HepG2 (cell line): ENCODE measurements at regions not wholly inside any gene's neighbourhood (a gene's known extent, or its start where the extent isn't known, plus 50 kb on each side); places are given as distances from the start of the nearest gene placed in this dataset.
A peak's percentile ranks its signal among the peaks of the same experiment; 100 is the strongest.

Experiments used
- ATAC-seq: fragments of 200-7000 bp; cut with Tn5 transposase; 3 replicates; pipeline ENCODE4 v1.9.1; 2020; ENCODE audit warnings: mild to moderate bottlenecking, moderate library complexity
- BruUV-seq: library from RNA; stranded (reverse); fragments of 400-500 nt; replicated peaks from 2 replicates; lab custom pipeline; 2021; lab: Mats Ljungman, UMichigan
- CTCF ChIA-PET: fragments of 300-600 bp; formaldehyde crosslinking; extraction: SDS; loops from one replicate; lab custom pipeline; 2021; ENCODE audit warnings: low total read pairs, inconsistent platforms, low intra/inter-chr PET ratio; lab: Yijun Ruan, JAX
- POLR2A ChIA-PET: fragments of 350-600 bp; sonication (Branson Sonifier 250); formaldehyde crosslinking; loops from one replicate; lab custom pipeline; 2020; ENCODE audit warnings: antibody characterized with exemption, inconsistent platforms; lab: Yijun Ruan, JAX
- DNase-seq: peaks from one replicate; pipeline ENCODE4 v3.0.0-alpha.2; 2015; ENCODE audit warnings: low spot score
- FAIRE-seq: peaks from 3 replicates; lab custom pipeline; 2011; peaks lifted over from hg19 to GRCh38; lab: Jason Lieb, UNC
- H2AFZ ChIP-seq: one replicate; pipeline ENCODE4 v1.6.1; 2011; ENCODE audit warnings: low read length, inconsistent platforms
- H3K27ac ChIP-seq: fragments of 300-600 bp; 3 replicates; pipeline ENCODE4 v1.8.0; 2011; ENCODE audit warnings: mixed run types, mild to moderate bottlenecking, mixed read lengths, low read length, inconsistent platforms; ENCODE audit not compliant: insufficient read depth; ENCODE audit errors: extremely low read length
- H3K27me3 ChIP-seq, 2 experiments: fragments of 200-600 bp in 1 of 2; 2 replicates in 1 of 2; 3 replicates in 1 of 2; pipeline versions ENCODE4 v1.6.0 to v1.8.0; 2011; ENCODE audit warnings: low read length in 2 of 2, mild to moderate bottlenecking in 2 of 2, moderate library complexity in 2 of 2, inconsistent platforms in 1 of 2; ENCODE audit not compliant: insufficient read depth in 2 of 2, control insufficient read depth in 1 of 2
- H3K36me3 ChIP-seq, 2 experiments: fragments of 200-600 bp in 1 of 2; replicated peaks in 1 of 2; 2 replicates in 1 of 2; 3 replicates in 1 of 2; pipeline versions ENCODE4 v1.5.1 to v1.8.0; 2011; ENCODE audit warnings: low read length in 2 of 2, inconsistent platforms in 1 of 2; ENCODE audit not compliant: insufficient read depth in 2 of 2, control insufficient read depth in 1 of 2
- H3K4me1 ChIP-seq: 2 replicates; pipeline ENCODE4 v1.5.1; 2012; ENCODE audit warnings: low read length, inconsistent platforms; ENCODE audit not compliant: insufficient read depth
- H3K4me2 ChIP-seq: 2 replicates; pipeline ENCODE4 v1.6.0; 2011; ENCODE audit warnings: low read depth, low read length, inconsistent platforms
- H3K4me3 ChIP-seq, 3 experiments: fragments of 200-600 bp in 1 of 3; sonication (generic), shearing (Covaris generic) in 1 of 3; replicated peaks in 1 of 3; 2 replicates each; pipeline ENCODE4 v1.5.1; 2011 to 2016; ENCODE audit warnings: low read length in 3 of 3, inconsistent platforms in 2 of 3, low read depth in 2 of 3, mild to moderate bottlenecking in 2 of 3, control low read depth in 1 of 3, mixed read lengths in 1 of 3; ENCODE audit not compliant: insufficient read depth in 1 of 3
- H3K79me2 ChIP-seq: one replicate; pipeline ENCODE4 v1.6.1; 2011; ENCODE audit warnings: low read length, inconsistent platforms; ENCODE audit not compliant: insufficient read depth
- H3K9ac ChIP-seq: 2 replicates; pipeline ENCODE4 v1.6.0; 2011; ENCODE audit warnings: mild to moderate bottlenecking, low read depth, low read length, inconsistent platforms; ENCODE audit not compliant: insufficient read depth
- H3K9me3 ChIP-seq: 2 replicates; pipeline ENCODE4 v1.5.1; 2012; ENCODE audit warnings: mild to moderate bottlenecking, low read length
- H4K20me1 ChIP-seq: 2 replicates; pipeline ENCODE4 v1.6.0; 2011; ENCODE audit warnings: inconsistent platforms, mild to moderate bottlenecking, low read length, moderate library complexity; ENCODE audit not compliant: insufficient read depth
- CREB1 ChIP-seq, 2 experiments: fragments of 450-650 bp in 1 of 2; IDR thresholded peaks; 2 replicates each; pipeline ENCODE4 v1.6.1; 2016 to 2017; ENCODE audit warnings: control low read depth in 1 of 2, mild to moderate bottlenecking in 1 of 2, missing compliant biosample characterization in 1 of 2, missing genetic modification characterization in 1 of 2
- MAFK ChIP-seq, 2 experiments: IDR thresholded peaks in 1 of 2; conservative IDR thresholded peaks in 1 of 2; 2 replicates each; pipeline ENCODE4 v1.6.1; 2011; ENCODE audit warnings: improper control_type of control experiment in 2 of 2, low read length in 2 of 2
- TFE3 ChIP-seq: IDR thresholded peaks from 2 replicates; pipeline ENCODE4 v1.6.1; 2016
- WGBS: methylation state at CpG from one replicate; pipeline ENCODE4 v1.1.6; 2017; ENCODE audit warnings: low lambda C conversion rate; 5-methylcytosine and 5-hydroxymethylcytosine counted together
- in situ Hi-C: cut with HindIII; loops from 2 replicates; pipeline ENCODE4 v1.10.0; 2017; ENCODE audit warnings: low pct_unique_long_range_greater_than_20kb; ENCODE audit not compliant: extremely low pct_ligation_motif_present
- intact Hi-C: fragments of 100-400 bp; cut with micrococcal nuclease; formaldehyde crosslinking; loops from one replicate; pipeline ENCODE4 v1.10.0; 2022; ENCODE audit not compliant: unreplicated experiment

GRCh38 chr5:159781626-159782157 lies 134.6 kb upstream of the ADRA1B start:
- WGBS, result 1% methylated on average over 3 of the region's 3 CpGs
- CTCF ChIA-PET, result no interaction called here
- no TSS peak for BruUV-seq

GRCh38 chr5:159782197-159782994 lies 133.9 kb upstream of the ADRA1B start:
- intact Hi-C loops, result no loop called here
- DNase-seq (no peak), FAIRE-seq (no peak), ATAC-seq (no peak)
- in situ Hi-C loops, result no loop called here
- Histone ChIP-seq H4K20me1 (no peaks in the 10 kb centered on the region), H3K9ac (no peak overlapping the region), H3K4me3 (no peak overlapping the region), H3K27me3 (peaks cover 2 to 10% of the 10 kb centered on the region in 2 experiments; a peak in 4 of 5 replicates), H3K9me3 (no peaks in the 10 kb centered on the region), H3K4me2 (no peak overlapping the region), H3K79me2 (no peaks in the 10 kb centered on the region), H3K27ac (no peak overlapping the region), H3K4me1 (no peaks in the 10 kb centered on the region), H3K36me3 (no peaks in the 10 kb centered on the region), H2AFZ (no peak overlapping the region)
- BruUV-seq, result no TSS peak
- CTCF ChIA-PET, result no interaction called here
- 4% methylated on average over 9 of the region's 9 CpGs for WGBS
- TF ChIP-seq CREB1 (IDR thresholded peaks at IDR 0.05), result peak; percentile 36; the same call in 1 of the 2 replicates
- no peak for TF ChIP-seq CREB1 (CRISPR knock-in tag; IDR thresholded peaks at IDR 0.05)
- no peak for TF ChIP-seq TFE3 (CRISPR knock-in tag)
- POLR2A ChIA-PET, result no interaction called here

More at GRCh38 chr5:159781626-159782157, 134.6 kb upstream of the ADRA1B start:
- FAIRE-seq, result no peak
- in situ Hi-C loops (no loop called here), intact Hi-C loops (no loop called here)
- H3K27ac ChIP-seq, result no peak overlapping the region
- TF ChIP-seq MAFK (conservative IDR thresholded peaks at IDR 0.05 in 1 of 2, IDR thresholded peaks at IDR 0.05 in 1 of 2; ENCODE audit: low read length in 2 of 2), result no peak
- H4K20me1 ChIP-seq, result no peaks in the 10 kb centered on the region
- no peak for ATAC-seq
- H3K27me3 ChIP-seq, result peaks cover 2 to 6% of the 10 kb centered on the region in 2 experiments; a peak in 4 of 5 replicates
- H3K9ac ChIP-seq, result no peak overlapping the region
- POLR2A ChIA-PET, result no interaction called here
- no peak for DNase-seq
- H2AFZ ChIP-seq, result no peak overlapping the region
- no peaks in the 10 kb centered on the region for H3K79me2 ChIP-seq
- H3K9me3 ChIP-seq, result no peaks in the 10 kb centered on the region
- no peak overlapping the region for H3K4me3 ChIP-seq
- H3K36me3 ChIP-seq, result no peaks in the 10 kb centered on the region
- no peaks in the 10 kb centered on the region for H3K4me1 ChIP-seq
- H3K4me2 ChIP-seq, result no peak overlapping the region
